Activated CD4-positive, alpha-beta T cell treated with anti-CD3 and anti-CD28 coated beads for 24 hours (primary cell): ENCODE measurements at regions not wholly inside any gene's neighbourhood (a gene's known extent, or its start where the extent isn't known, plus 50 kb on each side); places are given as distances from the start of the nearest gene placed in this dataset.
"Not testable (repeated sequence)": the region's sequence is repeated elsewhere in the genome, so short reads cannot be mapped to it uniquely, and the experiment has no call there.

Experiments used
- DNase-seq, 2 donors: peaks; one replicate each; pipeline ENCODE4 v3.0.0-alpha.2; 2020; ENCODE audit warnings: low read depth in 2 of 2

DNA sequence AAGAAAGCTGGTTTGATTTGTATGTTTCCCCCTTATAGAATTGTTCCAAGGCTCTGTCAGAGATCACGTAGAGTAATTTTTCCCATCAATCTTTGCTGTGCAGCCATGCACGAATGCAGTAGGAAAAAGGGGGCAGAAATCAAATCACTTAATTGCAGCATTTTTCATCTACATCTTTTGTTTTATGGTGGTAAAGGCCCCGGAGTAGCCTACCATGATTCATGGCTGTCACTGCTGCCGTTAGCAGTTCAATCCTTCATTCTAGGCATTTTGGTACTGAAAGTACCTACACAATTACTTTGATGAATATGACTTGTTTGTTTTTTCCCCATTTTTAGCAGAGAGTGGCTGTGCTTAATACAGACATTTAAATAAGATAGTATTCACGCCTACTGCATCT lies 631.9 kb upstream of the MMS22L start:
- no peak for DNase-seq

DNA sequence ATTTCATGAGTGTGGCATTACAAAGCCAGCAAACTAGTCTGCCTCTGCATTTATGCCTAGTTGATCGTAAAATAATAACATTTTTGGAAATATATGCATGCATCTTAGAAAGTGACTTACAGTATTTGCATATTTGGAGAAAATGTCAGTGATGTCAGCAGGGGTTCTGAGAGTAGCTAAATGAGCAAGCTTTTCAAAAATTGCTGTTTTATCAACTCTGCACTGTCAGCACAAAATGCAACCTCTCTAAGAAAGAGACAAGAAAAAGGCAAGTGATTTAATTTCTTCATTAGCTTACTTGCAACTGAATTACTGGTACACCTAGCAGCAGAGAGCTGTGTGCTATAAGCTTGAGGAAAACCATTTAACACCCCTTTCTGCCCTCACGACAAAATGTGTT lies 632.5 kb upstream of the MMS22L start:
- DNase-seq = no peak

DNA sequence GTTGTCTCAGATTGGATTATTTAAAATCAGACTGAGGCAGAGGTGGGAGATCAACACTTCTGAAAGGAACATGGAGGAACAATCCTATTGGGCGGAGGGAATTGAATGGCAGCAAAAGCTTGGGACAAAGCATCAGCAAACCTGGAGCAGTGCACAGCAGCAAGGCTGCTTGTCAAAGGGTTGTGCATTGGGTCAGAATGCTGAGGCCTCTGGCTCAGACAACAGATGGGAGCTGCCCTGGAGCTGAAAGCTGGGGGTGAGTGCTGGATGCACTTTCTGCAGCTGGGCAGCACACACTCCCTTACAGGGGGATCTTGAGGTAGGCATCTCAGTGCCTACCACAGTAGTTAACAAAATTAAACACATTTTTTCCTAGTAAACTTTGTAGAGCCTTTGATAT lies 634.4 kb upstream of the MMS22L start:
- no peak for DNase-seq

DNA sequence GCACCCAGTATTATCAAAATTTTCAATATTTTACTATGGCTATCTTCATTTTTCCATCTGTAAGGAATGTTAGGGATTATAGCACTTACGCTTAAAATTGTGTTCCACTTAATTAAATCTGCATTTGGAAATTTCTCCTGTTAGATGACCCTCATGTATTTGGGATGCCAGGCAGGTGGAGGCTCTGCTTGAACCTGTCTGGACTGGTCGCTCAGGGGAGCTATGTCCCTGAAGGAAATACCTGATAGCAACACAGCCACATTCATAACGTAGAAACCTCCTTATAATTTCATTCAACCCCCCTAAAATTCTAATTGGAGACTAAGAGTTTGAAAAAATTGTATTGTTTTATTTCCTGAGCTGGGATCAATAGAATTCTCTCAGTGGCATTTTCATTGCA lies 636.0 kb upstream of the MMS22L start:
- no peak for DNase-seq

- DNase-seq = no peak
Observed at GRCh38 chr6:97919631-97920030, 636.6 kb upstream of the MMS22L start.

DNA sequence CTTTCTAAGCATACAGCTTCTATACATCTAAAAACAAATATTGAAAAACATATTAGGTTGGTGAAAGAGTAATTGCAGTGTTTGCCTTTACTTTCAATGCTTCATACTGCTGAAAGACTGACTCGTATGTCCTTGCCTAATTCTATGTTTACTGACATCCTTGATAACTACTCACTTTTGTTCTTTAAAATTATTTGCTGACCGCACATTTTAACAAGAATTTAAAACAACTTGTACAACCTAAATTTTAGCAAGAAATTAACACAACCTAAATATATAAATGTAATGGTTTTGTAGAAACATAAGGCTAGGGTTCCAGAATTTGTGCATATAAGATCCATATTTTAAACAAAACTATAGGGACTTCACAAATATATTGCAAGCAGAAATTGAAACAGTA lies 640.2 kb upstream of the MMS22L start:
- no peak for DNase-seq

DNA sequence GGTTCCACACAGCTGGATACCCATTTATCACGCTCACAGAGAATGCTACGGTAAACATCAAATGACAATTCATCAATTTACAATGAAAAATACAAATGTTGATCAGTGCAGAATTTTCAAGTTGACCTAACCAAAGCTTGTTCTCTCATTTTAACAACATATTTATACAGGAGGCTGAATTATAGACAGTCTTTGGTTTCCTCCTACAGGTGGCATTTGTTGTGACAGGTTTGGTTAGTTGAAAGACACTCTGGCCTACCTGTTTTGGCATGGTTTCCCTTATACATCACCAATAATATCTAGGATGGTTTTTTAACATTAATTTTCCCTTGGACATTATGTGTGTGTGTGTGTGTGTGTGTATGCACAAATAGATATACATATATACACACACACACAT lies 642.5 kb upstream of the MMS22L start:
- no peak for DNase-seq

GRCh38 chr6:97939440-97940168 lies 656.6 kb upstream of the MMS22L start:
- no peak for DNase-seq

GRCh38 chr6:97947841-97948240 lies 664.8 kb upstream of the MMS22L start:
- no peak for DNase-seq

GRCh38 chr6:97958134-97958533 lies 675.1 kb upstream of the MMS22L start:
- DNase-seq = no peak

- DNase-seq = no peak
Observed at GRCh38 chr6:97963193-97963592, 680.2 kb upstream of the MMS22L start.

- DNase-seq = no peak
Observed at GRCh38 chr6:97969065-97969464, 686.0 kb upstream of the MMS22L start.

DNA sequence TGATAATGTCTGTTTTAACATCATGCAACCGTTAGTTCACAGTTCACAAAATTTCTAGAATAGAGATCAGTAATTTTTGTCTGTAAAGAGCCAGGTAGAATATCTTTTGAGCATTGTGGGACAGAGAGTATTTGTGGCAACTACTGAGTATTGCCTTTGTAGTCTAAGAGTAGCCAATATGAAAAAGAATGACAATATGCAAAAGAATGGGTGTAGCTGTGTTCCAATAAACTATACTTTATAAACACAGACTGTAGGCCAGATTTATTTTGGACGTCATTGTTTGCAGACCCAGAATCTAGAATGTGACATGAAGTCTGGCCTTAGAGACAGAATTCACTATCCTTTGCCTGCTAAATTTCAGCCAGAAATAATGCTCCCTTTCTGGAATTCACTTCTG lies 694.1 kb upstream of the MMS22L start:
- DNase-seq = no peak

DNA sequence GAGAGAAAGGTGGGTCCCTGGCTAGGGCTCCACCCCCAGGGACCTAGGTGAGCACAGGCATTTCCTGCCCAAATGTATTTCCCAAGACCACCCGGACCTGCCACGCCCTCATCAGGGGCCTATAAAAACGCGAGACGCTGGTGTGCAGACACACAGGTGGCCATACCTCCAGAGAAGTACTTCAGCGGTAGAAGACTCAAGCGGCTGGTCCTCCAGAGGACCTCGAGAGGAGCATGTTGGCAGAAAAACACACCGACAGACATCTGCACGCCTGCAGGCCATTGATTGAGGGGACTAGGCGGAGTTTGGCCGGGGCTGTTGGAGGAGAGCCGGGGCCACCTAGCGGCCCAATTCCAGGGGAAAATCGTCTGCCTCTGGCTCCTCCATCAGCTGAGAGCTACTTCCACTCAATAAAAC lies 695.8 kb upstream of the MMS22L start:
- no peak for DNase-seq

DNA sequence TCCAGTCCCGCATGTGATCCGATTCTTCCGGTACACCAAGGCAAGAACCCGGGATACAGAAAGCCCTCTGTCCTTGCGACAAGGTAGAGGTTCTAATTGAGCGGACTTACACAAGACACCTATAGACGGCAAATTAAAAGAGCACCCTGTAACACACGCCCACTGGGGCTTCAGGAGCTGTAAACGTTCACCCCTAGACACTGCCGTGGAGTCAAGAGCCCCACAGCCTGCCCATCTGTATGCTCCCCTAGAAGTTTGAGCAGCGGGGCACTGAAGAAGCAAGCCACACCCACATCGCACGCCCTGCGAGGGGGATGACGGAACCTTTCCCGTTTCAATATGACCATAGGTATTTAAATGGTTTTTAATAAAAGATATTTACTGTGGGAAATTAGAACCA lies 696.3 kb upstream of the MMS22L start:
- DNase-seq = not testable (repeated sequence)

DNA sequence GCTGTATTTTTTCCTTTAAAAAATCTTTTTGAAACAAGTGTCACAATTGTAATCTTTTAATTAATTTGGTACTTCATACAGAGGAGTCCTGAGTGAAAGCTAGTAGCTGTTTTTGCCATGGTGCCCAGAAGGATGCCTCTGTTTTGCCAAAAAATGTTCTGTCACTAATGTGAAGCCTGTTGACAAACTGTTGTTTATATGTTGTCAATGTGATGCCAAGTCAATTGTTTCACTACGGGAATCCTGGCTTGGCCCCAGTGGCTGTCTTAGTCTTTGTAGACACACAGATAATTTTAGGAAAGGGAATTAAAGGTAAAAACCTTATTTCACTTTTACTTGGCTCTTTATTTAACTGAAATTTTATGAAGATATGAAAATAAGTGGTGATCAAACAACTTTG lies 706.4 kb upstream of the MMS22L start:
- DNase-seq = no peak

GRCh38 chr6:97995158-97995557 lies 712.1 kb upstream of the MMS22L start:
- no peak for DNase-seq

DNA sequence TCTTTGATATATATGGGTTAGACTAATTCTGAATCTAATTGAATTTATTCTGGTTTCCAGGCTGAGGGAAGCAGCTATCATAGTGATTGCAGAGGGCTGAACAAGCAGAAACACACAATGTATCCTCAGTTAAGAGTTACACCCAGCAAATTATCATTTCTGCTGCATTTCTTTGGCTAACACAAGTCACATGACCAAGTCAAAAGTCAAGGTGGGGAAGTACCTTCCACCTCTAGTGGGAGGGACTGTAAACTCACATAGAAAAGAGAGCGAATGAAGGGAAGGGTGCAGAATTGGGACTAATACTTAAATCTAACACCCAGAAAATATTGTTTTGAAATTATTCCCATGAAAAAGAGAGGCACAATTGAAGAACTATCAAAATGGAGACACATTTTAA lies 719.7 kb upstream of the MMS22L start:
- DNase-seq = no peak

DNA sequence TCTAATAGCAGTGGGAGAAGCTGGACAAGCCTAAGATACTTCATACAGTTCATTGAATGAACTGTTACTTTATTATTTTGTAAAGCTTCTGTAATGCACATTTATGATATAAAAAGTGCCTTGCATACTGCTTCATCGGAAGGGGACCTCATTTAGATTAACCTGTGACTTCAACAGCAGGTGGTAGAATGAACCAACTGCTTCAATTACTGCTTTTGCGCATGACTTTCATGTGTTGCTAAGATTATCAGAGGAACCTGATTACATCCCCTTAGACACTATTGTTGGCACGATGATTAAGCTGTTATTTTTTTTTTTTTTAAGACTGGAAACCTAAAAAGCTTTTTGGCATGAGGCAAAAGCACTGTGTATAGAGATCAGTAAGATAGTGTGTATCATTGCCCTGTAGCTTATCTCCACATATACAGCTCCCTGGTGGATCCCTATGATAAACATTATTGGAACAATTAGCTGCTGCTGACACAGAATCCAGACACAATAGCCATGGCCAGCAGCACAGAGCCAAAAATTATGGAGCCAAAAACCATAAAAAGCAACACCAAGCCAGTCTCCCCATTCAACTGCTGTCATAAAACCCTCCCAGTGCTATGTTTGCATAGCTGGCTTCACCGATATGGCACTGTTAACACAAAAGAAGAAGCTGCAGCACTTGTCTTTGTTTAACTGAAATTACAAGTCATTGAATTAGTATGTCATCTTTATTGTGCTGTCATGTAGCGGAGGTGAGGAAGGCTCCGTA lies 731.6 kb upstream of the MMS22L start:
- DNase-seq = no peak

DNA sequence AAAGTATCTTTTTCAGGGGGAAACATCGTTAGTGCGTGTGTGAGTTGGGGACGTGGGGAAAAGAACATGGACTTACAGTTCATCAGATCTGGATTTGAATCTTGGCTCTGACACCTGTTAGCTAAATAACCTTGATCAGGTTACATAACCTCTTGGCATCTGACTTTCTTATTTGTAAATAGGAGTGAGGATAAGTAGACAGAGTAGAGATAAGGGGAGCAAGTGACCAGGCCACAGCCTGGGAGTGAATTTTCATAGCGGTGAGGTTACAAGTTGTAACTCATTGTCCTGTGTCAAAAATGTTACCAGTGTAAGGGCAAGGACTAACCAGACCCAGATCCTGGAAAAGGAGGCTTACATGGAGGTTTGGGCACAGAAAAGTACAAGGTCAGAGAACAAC lies 733.5 kb upstream of the MMS22L start:
- DNase-seq = no peak

- DNase-seq = no peak
Observed at GRCh38 chr6:98020222-98020621, 737.2 kb upstream of the MMS22L start.

- no peak for DNase-seq
Observed at GRCh38 chr6:98024359-98024758, 741.3 kb upstream of the MMS22L start.

DNA sequence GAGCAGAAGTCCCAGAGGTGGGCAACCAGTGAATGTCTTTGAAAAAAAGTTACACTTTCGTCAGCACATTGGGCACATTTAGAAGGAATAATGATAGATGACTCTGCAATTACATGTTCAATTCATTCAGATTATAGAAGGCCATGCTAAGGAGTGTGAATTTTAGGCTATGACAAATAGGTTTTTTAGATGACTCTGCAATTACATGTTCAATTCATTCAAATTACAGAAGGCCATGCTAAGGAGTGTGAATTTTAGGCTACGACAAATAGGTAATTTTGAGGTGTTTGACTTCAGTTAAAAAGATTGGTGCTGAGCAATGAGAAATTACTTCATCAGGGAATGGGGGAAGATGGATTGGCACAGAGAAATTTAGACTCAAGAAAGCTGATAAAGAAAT lies 744.9 kb upstream of the MMS22L start:
- no peak for DNase-seq

GRCh38 chr6:98033617-98034016 lies 750.6 kb upstream of the MMS22L start:
- DNase-seq = no peak
